ENCODE measurements at regions not wholly inside any gene's neighbourhood (a gene's known extent, or its start where the extent isn't known, plus 50 kb on each side); places are given as distances from the start of the nearest gene placed in this dataset.

- TF ChIP-seq ATF2 (IDR thresholded peaks at IDR 0.05; ENCODE audit: low read length) (no peak), NANOG (IDR thresholded peaks at IDR 0.05; ENCODE audit: insufficient read depth, low read depth, low read length, poor library complexity, severe bottlenecking) (peak; percentile 74), YY1 (IDR thresholded peaks at IDR 0.05; ENCODE audit: low read depth, low read length) (0 out of 2 replicates have a peak, but pooled peaks have one; percentile 39), SP1 (IDR thresholded peaks at IDR 0.05; ENCODE audit: low read depth, low read length) (peak; percentile 25), RXRA (IDR thresholded peaks at IDR 0.05; ENCODE audit: insufficient read depth, low read depth, low read length) (no peak), POLR2A (IDR thresholded peaks at IDR 0.05; ENCODE audit: control extremely low read depth in 1 of 2, low read depth in 2 of 2, low read length in 2 of 2) (no peak), POU5F1 (IDR thresholded peaks at IDR 0.05; ENCODE audit: low read depth, low read length) (peak; percentile 74; the same call in 1 of the 2 replicates), EP300 (IDR thresholded peaks at IDR 0.05; ENCODE audit: borderline replicate concordance in 1 of 2, low read depth in 2 of 2, low read length in 2 of 2) (0 out of 3 replicates have a peak, but pooled peaks of 1 of the 2 experiments have one; percentile 33), ASH2L (IDR thresholded peaks at IDR 0.05; ENCODE audit: low read length) (no peak), MAX (IDR thresholded peaks at IDR 0.05) (peak; percentile 36; the same call in 1 of the 2 replicates), TEAD4 (IDR thresholded peaks at IDR 0.05; ENCODE audit: low read depth, low read length) (no peak)
These were observed 95.5 kb upstream of the FAM20C start (continued) for GRCh38 chr7:96861-97260.

All from H1 (cell line).